ENCODE measurements at regions not wholly inside any gene's neighbourhood (a gene's known extent, or its start where the extent isn't known, plus 50 kb on each side); places are given as distances from the start of the nearest gene placed in this dataset.

DNA sequence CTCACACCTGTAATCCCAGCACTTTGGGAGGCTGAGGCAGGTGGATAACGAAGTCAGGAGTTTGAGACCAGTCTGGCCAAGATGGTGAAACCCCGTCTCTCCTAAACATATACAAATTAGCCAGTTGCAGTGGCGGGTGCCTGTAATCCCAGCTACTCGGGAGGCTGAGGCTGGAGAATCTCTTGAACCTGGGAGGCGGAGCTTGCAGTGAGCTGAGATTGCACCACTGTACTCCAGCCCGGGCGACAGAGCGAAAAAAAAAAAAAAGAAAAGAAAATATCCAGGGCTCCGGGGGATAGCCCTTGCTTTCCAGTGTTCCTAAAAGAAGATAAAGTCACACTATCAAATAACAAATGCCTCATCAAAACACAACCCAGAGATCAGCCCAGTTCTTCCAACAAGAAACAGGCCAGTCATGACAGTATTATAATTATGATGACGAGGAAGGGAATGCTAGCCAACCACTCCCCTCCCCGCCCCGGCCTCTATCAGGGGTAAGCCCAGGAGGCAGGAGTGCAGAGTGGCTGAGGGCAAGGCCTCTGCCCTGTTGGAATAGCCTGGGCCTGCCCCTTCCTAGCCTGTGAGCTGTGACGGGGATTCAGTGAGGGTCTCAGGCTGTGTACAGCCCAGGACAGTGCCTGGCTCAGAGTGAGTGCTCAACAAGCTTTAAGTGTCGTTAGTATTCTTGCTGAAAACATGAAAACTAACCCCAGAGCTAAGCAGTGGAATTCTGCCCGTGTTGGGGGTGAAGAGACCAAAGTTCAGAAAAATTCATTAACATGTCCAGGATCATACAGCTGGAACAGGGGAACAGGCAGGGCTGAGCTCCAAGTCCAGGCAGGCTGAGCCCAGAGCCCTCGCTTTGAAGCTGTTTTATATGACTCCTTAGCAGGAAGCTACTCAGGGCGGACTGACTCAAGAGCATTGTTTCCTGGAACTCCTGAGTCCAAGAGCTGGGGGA lies 54.3 kb downstream of the FAM241B start:
- DNase-seq: peak; percentile 76

DNA sequence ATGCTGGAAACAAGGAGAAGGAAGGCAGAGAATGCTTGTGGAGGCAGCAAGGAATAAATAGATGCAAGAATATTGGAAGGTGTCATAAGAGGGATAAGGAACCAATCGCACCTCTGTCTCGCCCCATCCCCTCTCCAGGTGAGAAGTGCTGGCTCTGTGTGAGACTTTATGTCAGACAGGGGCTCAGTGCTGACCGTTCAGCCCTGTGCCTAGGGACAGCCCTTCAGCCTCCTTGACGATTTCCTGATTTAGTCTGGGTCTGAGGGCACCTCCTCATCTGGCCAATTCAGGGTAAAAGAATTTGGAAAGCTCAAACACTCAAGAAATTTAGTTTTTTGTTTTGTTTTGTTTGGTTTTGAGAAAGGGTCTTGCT lies 54.9 kb downstream of the FAM241B start:
- no peak for DNase-seq

DNA sequence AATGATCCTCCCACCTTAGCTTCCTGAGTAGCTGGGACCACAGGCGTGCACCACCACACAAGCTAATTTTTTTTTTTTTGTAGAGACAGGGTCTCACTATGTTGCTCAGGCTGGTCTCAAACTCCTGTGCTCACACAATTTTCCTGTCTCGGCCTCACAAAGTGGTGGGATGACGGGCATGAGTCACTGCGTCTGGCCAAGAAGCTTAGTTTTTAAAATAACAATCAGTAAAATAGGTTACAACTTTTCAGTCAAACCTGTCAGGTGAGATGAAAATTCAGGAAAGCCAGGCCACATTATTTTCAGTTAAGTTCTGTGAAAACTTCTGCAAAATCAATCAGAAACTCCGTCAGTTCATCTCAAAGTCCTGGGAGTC lies 55.4 kb downstream of the FAM241B start:
- no peak for DNase-seq

GRCh38 chr10:69685802-69686585 lies 55.9 kb downstream of the FAM241B start:
- DNase-seq: peak; percentile 88

DNA sequence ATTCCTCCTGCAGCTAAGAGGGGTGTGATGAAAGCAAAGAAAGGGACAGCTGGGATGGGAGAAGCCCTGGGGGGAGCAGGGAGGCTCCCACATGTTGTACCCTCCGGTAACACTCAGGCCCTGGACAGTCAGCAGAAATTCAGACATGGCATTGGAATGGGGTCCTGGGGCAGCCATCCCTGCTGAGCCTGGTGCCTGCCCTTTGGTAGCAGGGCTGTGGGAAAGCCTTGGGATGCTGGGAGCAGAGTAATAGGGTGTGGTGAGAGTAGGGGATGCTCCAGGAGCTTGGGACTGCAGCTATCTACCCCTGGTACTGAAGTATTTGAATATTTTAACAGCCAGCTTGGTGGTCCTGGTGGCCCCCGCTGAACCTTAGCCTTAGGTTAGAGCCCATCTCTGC lies 56.8 kb downstream of the FAM241B start:
- DNase-seq: no peak

- no peak for DNase-seq
Observed at GRCh38 chr10:69687426-69687825, 57.4 kb downstream of the FAM241B start.

DNA sequence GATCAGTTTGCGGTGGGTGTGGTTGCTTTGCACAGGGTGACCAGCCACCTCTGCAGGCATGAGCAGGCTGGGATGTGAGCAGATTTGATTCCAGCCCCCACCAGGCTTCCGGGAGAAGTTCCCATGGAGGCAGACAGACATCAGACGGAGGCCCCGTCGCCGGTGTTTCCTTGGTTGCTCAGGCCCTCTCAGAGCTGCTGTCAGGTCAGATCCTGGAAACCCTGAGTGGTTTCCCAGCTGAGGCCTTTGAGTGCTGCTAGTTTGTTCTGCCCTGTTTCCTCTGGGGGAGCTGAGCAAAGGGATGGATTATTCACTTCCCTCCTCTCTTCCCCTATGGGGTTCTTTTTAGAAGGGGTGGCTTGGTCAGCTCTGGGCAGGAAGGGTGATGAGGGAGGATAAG lies 62.2 kb downstream of the FAM241B start:
- no peak for DNase-seq

GRCh38 chr10:69692891-69693290 lies 62.8 kb downstream of the FAM241B start:
- DNase-seq: no peak

GRCh38 chr10:69693886-69694285 lies 63.8 kb downstream of the FAM241B start:
- no peak for DNase-seq

DNA sequence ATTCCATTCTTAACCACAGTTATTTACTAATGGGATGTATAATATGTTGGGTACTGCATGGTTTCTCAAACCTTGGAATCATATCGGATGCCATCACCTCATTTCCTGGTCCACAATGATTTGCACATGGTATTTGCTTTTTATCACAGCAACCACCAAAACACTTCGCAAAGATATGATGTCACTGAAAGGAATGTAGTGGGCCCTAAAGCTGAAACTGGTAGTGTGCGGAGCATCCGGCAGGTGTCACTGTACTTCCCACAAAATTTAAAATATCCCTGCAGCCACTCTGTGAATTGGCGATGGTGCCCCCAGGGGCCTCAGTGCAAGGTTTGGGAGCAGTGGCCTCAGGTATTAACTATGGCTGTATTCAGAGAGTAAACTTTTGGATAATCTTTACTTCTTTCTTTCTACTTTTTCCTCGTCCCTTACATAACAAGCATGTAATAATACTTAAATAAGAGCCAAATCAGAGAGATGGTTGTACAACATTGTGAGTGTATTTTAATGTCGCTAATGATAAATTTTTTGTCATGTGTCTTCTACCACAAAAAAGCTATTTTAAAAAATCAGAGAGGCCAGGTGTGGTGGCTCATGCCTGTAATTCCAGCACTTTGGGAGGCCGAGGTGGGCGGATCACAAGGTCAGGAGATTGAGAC lies 66.2 kb downstream of the FAM241B start:
- no peak for DNase-seq

DNA sequence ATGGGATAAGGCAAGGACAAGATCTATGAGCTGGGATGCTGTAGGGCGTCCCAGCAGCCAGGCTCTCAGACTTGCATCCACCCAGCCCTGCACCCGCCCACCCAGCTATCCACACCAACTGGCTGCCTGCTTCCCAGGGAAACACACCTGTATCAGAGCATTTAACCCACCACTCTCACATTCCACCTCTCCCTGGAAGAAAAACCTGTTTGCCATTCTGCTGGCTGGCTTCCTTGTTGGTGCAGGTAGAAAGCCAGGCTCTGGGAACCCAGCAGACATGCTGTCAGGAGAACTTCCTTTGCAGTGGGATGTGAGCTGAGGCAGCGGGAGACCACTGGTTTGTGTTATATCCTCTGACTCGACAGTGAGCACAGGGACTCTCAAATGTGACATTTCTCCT lies 67.0 kb downstream of the FAM241B start:
- no peak for DNase-seq

DNA sequence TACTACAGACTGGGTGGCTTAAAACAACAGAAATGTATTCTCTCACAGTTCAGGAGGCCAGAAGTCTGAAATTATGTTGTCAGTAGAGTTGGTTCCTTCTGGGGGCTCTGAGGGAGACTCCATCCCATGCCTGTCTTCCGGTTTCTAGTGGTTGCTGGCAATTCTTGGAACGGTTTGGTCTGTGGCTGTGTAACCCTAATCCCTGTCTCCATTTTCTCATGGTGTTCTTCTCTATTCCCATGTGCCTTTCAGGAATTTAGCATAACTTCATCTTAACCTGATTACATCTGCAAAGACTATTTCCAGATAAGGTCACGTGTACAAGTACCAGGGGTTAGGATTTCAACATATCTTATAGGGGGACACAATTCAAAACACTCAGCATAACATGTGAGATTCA lies 73.2 kb downstream of the FAM241B start:
- no peak for DNase-seq

- DNase-seq: no peak
Observed at GRCh38 chr10:69703766-69704630, 74.0 kb downstream of the FAM241B start.

GRCh38 chr10:69709366-69709941 lies 79.4 kb downstream of the FAM241B start:
- no peak for DNase-seq

DNA sequence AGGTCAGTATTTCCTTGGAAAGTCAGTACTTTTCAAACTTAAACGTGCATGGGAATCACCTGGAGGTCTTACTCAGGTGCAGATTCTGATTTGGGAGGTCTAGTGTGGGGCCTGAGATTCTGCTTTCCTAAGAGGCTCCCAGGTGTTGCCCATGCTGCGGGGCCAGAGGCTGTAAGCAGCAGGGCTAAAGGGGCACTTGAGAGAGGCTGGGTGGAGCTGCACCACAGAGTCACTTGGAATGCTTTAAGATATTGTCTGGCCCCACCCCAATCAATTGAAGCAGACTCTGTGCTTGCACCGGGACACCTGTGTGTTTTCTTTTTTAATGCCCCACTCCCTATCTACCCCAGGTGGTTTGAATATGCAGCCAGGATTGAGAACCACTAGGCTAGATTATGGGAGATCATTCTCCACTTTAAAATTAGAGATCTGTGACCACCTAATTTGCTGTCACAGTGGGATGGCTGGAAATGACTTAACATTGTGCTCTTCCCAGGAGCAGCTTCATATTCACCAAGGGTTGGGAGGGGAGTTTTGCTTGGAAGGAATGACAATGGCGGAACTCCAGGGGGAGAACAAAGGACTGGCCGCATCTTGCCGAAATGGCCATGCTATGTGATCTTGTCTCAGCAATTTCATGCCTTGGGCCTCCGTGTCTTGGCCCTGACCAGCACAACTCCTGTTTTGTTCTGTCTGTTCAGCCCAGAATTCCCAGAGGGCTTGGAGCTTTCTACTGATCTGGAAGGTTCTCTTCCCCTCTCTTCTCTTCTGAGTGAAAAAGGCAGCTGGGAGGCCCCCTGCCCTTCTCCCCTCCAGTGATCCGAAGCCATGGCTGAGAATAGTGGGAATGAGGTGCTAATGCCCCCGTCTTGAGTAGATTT lies 80.2 kb downstream of the FAM241B start:
- DNase-seq: no peak

DNA sequence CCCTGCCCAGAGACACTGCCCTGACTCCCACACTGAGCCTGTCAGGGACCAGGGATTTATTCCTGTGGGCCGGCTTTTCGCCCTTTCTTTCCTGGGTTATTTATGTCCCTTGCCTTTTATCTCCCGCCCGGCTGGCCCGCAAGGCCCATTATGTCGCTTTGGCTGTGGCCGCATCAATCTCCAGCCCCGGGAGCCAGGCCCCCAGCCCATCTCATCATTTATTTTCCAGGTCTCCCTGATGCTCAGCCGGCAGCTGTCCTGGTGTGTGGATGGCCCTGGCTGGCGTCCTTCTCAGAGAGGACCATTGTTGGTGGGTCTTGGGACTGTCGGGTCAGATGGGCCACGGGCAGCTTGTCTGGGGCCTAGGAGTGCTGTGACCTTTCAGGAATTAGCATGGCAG lies 82.3 kb downstream of the FAM241B start:
- no peak for DNase-seq

DNA sequence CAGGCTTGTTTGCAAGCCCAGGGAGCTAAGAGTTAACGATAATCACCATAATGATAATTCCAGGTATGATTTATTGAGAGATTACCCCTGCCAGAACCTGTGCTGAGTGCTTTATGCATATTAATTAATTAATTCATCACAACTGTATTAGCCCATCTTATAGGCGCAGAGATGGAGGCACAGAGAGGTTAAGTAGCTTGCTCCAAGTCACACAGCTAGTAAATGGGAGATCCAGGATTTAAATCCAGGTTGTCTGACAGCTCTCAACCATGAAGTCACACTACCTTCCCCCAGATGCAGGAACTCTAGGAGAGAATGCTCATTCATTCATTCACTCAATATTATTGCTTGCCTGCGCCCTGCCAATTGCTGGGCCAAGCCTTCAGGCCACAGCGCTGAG lies 84.5 kb downstream of the FAM241B start:
- no peak for DNase-seq

DNA sequence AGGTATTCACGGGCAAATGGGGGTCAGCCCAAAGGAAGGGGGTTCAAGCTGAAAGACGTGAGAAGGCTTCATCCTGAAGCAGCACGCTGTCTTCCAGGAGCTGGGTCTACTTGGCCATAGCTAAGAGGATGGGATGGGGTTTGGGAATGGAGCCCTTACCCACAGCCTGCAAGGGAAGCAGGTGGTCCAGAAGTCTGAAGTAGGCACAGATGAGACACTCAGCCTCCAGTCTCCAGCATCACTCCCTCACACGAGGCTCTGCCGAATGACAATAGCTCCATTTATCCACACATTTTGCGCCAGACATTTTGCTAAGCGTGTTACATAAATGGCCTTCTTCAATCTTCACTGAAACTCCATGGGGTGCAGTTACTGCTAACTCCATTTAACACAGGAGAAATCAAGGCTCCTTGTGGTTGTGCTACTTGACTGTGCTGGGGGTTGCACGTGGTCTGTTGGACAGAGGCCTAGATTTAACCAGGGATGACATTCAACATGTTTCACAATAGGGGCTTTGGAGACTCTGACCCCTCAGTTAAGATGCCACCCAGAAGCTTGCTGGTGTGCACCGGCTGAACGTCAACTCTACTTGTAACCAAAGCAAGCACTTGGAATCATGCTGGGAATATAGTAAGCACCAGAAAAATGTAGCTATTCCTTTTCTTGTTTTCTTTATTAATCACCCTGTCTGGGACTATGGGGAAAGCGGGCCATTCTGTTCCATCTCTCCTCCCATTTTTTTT lies 85.3 kb downstream of the FAM241B start:
- DNase-seq: no peak

DNA sequence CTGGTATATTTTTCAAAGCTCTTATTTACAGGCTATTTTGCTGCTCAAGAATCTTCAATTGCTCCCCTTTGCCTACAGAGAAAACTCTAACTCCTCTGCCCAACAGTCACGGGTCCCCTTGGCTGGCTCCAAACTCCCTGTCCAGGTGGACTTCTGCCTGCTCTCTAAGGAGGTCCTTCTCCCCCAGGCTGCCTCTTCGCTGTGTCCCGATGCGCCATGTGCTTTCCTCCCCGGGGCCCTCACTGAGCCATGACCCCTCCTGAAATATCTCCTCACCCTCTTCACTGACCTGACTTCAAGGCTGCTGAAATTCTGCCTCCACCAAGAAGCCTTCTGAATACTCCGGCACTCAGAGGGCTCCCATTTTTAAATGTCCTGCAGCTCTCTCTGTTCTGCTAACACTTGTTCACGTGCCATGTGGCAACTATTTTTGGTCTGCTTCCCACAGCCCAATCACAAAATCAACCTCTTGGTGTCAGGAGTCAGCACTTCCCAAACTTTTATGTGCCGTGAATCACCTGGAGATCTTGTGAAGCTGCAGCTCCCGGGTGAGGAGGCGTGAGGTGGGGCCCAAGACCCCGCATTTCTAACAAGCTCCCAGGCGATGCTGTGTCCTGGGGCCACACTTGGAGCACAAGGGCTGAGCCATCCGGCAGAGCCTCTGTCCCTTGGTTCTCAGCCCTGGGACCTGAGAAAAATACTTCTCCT lies 85.7 kb upstream of the COL13A1 start:
- no peak for DNase-seq

Measured in left hindlimb (tissue), 1 donor.